ENCODE measurements at regions not wholly inside any gene's neighbourhood (a gene's known extent, or its start where the extent isn't known, plus 50 kb on each side); places are given as distances from the start of the nearest gene placed in this dataset.
"Not testable (repeated sequence)": the region's sequence is repeated elsewhere in the genome, so short reads cannot be mapped to it uniquely, and the experiment has no call there.

DNA sequence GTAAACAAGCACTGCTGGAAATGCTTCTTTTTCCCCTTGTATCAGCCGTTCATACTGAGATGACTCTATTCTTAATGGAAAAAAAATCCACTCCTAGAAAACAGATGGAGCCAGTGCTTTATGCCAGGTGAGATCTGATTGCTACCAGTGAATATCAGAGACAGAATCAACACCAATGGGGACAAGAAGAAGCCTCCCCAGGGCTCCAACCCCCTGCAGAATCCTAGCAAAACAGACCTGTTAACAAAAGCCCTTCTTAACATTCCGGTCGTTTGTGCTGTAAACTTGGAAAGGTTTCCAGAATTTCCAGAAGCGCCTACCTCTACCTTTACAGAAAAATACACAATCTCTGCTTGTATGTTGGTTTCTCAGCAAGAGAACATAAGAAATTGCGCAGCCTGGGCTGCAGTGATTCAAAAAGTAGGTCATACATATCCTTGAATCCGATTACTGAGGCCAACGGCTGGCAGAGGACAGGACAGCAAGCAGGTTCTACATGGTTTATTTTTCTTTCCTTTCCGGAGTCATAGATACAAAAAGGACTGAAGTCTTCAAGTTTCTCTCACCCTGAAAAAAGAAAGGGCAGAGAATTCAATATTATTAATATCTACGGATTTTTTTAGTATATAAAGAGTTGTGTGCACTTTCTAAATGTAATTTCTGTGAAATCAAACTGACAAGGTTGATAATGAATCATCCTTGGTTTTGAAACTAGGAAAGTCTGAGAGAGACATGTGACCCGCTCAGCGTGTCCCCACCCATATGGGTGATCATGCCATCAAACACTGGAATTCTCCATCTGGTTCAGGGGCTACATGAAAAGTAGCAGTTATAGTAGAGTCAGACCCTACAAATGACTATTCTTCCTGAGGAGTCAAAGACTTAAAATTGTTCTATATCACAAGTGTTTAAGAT, 266.7 kb upstream of the MGAT5 start:
- no peak for DNase-seq

DNA sequence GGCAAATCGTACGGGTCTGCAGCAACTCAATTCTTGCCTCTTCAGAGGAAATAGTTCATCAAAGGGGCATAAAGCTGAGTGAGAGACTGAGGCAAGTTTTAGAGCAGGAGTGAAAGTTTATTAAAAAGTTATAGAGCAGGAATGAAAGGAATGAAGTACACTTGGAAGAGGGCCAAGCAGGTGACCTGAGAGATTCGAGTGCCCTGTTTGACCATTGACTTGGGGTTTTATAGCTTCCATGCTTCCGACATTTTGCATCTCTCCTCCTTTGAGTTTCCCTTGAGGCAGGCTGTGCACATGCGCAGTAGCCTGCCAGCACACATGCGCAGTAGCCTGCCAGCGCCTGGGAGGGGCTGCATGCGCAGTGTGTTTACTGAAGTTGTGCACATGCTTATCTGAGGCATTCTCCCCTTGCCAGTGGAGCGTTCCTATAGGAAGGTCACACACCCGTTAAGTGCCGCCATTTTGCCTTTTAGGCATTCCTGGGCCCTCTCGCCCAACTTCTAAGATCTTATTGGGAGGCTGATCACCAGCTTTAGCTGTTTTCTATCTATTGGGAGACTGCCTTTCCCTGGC, 265.5 kb upstream of the MGAT5 start:
- DNase-seq: no peak

DNA sequence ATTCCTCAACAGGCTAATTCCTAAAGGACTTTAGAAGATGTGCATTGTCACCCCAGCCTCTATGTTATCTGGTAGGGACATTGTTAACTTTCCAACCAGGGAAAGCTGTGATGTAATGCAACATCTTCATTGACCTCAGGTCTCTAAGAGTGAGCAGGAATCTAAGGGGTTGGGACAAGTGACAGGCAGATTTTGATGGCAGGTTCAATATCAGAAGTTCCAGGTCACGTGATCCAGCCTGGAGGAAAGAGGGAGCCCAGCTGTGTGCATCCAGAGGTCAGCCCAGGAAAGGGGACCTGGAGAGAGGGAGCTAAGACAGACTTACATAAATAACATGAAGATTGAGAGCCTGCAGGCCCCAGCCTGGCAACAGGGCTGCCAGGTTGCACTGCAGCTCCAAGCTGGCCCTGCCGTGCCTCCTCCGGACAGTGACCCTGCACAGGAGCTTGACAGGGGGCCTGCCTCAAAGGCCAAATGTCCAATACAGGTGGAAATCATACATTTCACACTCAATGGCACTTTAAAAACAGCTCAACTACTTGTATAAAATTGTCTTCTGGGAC, 262.2 kb upstream of the MGAT5 start:
- no peak for DNase-seq

DNA sequence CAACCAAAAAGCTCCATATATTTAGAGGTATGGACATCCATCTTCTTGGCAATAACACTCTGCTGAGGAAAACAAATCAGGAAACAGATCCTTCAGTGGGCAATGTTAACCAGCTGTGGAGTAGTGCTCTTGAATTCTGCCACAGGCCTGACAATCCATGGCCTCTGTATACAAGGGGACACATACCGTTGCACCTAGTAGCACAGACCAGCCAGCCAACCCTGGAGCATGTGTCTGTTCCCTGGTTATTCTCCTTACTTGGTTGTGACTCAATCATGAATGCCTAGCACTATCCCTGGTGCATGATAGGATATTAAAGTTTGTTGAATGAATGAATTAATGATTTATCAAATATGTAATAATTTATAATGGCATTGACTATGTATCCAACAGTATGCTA, 261.4 kb upstream of the MGAT5 start:
- no peak for DNase-seq

DNA sequence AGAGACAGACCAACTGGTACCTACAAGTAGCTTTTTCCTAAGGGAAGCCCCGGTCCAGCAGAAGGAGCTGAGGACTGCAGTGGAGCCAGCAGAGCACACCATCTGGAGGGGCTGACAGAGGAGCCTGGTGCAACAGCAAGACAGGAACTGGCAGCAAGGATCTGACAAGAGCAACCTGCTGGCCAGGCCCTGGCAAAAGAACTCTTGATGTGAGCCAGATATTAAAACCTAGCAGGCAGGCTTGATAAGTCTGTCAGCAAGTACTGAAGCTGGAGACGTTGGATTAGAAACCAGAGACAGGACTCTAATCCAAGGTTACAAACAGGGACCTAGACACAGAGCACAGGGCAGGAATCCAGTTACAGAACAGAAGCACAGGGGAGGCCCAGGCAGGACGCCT, 260.7 kb upstream of the MGAT5 start:
- DNase-seq: no peak

DNA sequence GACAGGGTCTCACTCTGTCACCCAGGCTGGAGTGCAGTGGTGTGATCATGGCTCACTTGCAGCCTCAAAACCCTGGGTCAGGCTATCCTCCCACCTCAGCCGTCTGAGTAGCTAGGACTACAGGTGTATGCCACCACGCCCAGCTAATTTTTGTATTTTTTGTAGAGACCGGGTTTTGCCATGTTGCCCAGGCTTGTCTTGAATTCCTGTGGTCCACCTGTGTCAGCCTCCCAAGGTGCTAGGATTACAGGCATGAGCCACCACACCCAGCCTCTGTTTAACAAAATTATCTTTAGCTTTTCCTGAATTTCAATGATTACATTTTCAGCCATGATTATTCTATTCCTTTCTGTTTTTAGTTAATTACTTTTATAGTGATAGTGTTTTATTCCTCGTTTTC, 255.1 kb upstream of the MGAT5 start:
- DNase-seq: not testable (repeated sequence)

DNA sequence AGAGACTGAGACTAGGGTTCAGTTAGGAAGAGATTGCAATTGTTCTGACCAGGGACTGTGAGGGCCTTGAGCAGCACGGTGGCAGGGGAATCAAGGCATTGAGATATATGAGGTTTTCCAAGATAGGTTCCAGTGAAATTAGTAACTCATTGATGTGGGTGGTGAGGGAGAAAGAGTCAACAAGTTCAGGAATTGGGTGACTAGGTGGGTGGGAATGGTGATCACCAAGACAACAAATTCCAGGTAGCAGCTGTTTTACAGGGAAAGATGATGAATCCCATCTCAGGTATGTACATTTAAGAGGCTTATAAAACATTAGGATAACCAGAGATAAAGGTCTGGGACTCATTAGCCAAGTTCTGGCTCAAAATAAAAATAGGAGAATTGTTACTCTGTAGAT, 251.5 kb upstream of the MGAT5 start:
- DNase-seq: no peak

DNA sequence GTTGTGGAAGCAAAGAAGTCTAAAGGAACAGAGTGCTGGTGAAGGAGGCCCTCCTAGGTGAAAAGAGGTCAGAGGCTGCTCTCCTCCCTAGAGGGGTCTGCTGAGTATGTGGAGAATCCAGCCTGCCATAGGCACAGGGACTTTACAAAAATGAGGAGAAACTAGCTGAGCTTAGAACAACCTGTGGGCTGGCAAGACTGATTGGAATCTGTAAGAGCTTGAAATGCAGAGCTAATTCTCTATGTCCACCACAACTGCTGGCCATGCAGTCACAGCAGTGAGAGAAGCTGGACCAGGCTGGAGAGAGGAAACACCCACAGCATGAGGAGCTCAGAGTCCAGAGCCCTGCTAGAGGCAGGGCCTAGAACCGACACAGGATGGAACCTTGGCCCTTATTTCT, 251.0 kb upstream of the MGAT5 start:
- DNase-seq: no peak

DNA sequence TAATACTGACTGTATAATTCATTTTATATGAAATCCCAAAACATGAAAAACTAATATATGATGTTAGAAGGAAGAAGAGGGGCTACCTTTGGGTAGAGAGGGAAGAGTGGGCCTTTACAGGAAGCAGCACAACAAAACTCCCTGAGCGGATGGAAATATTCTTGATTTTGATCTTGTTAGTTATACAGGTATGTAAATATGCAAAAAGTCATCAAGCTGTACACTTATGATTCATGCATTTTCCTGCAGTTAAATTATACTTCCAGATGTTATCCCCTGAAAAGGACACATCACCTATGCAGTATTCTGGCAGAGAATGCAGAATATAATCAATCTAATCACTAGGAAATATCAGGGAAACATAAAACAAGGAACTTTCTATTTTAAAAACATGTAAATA, 249.4 kb upstream of the MGAT5 start:
- no peak for DNase-seq

DNA sequence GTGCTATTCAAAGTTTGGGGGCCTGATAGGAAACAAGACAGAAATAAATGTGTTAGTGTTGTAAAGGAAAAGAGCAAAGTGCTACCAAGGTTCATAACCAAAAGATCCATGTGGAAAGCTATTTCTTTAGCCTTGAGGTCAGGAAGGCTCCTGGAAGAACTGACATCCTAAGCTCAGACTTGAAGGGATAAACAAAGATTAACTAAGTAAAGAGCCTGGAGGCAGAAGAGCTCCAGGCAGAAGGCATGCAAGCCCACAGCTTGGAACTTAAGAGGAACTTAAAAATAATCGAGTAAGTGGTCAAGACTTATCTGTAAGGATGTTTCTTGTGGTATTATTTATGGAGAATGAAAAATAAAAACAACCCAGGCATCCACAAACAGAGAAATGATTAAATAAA, 245.0 kb upstream of the MGAT5 start:
- DNase-seq: no peak

DNA sequence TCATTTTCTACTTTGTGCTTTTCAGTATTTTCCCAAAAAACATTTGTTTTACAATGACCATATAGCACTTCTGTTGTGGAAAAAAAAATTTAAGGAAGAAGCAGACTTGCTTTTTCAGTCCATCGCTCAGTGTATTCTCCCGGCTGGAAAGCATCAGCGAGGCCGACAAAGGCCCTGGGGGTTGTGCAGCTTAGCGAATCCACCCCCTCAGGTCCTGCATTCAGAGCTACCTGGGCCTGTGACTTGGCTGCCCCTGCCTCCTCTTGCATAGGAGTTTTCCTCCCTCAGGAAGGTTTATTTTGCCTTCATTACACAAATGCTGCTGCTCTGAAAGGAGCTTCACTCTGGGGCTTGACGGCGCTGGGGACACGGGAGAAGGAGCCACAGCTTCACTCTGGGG, 244.4 kb upstream of the MGAT5 start:
- no peak for DNase-seq

DNA sequence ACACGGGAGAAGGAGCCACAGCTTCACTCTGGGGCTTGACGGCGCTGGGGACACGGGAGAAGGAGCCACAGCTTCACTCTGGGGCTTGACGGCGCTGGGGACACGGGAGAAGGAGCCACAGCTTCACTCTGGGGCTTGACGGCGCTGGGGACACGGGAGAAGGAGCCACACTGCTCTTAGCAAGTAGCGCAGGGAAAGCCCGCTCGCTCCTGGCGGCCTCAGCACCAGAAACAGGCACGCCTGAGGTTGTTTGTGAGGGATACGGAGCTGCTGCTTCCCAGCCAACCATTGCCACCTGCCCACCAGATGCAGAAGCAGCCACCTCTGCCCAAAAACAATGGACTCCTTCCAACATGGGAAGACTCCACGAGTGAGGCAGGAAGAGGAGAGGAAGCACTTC, 244.0 kb upstream of the MGAT5 start:
- not testable (repeated sequence) for DNase-seq

DNA sequence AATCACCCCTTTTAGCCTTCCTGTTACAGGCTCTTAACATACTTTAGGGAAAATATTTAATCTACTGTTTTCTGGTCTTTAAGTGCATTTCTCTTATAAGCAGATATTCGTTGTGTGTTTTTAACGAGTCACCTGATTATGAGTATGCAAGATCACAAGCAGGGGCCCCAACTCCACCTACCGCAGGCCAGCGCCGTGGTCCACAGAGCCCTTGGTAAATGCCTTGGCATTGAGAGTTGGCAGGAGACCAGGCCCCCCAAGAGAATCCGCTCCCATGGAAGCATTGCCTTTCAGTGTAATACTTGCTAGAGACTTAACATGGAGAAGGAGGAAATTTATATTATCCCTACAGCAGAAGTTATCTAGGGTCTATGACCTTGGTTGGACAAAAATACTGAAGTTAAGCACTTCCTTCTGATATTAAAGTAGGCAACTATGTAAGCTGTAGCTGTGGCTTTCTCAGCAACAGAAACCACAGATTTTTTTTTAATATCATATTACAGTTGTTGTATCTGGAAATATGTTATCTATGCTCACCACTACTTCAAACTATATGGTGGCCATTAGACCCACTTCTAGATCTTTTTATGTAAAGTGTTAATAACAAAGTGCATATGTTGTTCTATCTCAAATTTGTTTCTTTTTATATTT, 241.8 kb upstream of the MGAT5 start:
- no peak for DNase-seq

DNA sequence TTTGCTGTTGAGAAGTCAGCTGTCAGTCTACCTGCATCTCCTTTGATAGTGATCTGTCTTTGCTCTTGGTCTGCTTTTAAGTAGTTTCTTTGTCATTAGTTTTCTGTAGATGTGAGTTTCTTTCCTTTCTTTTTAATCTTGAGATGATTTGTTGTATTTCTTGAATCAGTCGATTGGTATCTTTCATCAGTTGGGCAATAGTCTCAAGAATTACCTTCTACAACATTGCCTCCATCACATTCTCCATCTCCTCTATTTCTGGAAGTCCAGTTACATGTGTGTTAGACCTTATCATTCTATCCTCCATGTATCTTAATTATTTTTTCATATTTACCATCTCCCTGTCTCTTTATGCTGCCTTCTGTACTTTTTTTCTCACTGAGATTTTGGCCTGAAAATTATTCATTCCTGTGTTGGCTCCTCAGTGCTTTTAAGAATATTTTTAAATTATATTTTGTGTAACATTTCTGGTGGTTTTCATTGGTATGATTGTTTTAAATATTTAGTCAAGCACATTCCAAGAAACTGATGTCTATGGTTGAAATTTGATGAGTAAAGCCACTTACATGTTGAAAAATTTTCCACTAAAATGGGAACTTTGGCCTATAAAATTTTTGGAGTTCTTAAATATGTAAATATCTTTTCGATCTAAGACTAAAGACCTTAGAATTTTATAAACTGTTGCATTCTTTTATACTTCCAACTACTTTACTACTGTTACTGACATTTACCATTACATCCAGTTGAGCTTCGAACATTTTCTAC, 239.5 kb upstream of the MGAT5 start:
- DNase-seq: no peak

DNA sequence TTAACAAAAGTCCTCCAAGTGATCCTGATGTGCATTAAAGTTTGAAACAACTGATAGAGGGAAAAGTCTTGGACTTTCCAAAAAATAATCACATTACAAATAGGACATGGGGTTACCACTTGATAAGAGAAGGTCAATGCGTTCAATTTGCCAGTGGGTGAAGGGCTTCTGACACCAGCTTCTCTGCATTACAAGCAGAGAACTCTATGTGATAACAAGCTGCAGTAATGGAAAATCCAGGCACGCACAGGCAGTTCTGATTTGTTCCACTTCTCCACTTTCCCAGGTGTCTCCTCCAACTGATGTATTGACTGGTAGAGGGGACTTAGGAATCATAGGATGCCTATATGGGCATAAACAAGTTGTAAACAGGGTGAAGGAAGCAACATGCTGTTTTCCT, 234.0 kb upstream of the MGAT5 start:
- DNase-seq: no peak

DNA sequence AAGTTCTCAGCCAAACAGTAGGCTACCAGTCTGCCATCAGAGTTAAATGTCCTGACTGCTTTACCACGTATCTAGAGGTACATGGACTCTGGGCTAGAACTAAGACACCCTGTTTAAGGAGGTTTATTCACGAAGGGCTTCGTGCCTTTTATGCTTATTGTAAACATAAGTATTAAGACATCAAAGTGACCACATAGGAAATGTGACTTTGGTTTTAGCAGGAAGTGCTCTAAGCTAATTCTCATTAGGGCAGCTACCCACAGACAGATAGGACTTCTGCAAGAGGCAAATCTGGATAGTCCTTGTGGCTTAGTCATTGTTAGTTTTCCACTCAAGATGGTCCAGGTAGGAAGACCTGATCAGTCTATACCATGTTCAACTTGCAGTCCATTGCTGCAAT, 233.3 kb upstream of the MGAT5 start:
- DNase-seq: no peak

DNA sequence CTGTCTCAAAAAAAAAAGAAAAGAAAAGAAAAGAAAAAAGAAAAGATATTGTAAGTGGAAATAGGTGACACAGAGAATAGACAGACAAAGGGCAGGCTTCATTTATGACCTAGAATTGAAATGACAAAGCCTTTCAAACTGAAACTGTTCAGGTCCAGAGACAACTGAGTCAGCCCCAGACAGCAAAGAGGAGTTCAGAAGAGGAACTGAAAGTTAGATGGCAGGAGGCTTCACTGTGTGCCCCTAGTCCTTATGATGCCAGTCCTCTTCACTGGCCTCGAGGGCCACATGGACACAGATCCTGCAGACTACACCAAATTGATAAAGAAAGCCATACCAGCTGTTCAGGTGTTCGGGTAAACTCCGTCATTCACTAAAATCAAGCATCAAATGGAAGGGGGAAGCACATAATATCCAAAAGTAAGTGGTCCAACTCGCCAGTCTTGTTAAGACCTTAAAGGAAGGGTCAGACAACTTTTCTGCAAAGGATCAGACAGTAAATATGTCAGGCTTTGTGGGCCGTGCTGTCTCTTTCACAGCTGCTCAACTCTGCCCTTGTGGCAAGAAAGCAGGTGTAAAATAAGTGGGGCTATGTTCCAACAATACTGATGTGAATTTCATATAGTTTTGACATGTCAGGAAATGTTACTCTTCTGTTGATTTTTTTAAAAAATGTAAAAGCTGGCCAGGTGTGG, 231.9 kb upstream of the MGAT5 start:
- no peak for DNase-seq

DNA sequence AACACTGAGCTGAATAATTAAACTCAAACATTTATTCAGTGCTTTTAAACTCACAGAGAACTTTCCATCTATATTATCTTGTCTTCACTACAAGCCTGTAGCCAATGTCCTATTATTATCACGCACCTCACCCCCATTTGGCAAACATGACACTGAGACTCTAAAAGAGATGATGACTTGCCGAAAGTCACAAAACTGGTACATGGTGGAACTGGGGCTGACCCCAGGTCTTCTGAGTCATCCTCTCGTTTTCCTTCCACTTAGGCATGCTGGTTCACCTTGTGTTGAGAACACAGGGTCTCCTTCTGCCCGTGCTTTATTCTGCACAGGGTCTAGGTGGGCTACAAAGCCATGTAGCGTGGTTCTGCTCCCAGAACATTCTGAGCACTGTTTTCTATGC, 230.0 kb upstream of the MGAT5 start:
- DNase-seq: no peak

DNA sequence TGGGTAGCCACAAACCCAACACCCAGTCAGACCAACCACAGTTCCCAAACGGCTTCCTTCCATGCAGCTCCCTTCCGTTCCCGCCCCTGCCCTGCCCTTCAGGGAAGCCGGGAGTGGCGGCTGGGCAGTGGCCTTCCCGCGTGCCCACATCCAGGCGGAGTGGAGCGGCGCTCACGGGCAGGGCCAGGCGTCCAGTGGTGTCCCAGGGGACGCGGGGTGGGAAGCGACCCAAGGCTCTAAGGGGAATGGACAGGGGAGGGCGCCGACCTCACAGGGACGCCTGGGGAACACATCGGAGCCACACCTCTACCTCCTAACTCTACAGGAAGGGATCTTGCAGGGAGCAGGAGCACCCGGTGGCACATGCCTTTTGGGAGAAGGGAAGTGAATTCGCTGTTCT, 225.9 kb upstream of the MGAT5 start:
- no peak for DNase-seq

DNA sequence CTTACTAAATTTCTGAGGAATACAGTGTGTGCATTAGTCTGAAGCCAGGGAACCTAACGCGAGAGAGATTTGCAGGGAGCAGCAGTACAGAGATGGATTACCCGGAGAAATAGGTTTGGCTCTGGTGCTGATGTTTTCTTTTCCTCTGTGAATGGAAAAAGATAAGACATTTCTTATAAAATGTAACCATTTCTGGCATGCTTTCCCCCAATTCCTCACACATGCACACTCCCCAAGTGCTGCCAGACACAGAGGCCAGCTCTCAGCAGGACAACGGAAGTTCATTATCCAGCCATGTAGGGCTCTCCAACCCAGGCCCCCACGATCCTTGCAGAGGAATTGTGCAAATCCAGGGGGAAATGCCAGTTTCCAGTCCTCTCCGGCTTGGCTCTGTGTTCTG, 224.5 kb upstream of the MGAT5 start:
- DNase-seq: no peak

DNA sequence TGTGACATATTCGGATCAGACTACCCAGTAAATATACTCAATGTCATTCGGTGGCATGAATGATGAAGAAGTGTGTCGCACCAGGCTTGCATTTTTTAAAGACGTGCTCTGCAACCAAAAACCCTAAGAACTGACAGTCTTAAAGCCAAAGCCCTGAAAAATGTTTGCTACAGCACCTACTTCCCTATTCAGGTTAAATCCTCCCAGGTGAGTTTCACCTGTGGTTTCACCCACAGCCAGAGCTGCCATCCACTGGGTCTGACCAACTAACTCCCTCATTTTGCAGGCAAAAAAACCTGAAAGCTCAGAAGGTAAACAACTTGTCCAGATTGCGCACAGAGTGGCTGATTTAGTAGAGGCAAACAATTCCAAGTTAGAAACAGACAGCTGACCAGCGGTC, 222.3 kb upstream of the MGAT5 start:
- DNase-seq: no peak

DNA sequence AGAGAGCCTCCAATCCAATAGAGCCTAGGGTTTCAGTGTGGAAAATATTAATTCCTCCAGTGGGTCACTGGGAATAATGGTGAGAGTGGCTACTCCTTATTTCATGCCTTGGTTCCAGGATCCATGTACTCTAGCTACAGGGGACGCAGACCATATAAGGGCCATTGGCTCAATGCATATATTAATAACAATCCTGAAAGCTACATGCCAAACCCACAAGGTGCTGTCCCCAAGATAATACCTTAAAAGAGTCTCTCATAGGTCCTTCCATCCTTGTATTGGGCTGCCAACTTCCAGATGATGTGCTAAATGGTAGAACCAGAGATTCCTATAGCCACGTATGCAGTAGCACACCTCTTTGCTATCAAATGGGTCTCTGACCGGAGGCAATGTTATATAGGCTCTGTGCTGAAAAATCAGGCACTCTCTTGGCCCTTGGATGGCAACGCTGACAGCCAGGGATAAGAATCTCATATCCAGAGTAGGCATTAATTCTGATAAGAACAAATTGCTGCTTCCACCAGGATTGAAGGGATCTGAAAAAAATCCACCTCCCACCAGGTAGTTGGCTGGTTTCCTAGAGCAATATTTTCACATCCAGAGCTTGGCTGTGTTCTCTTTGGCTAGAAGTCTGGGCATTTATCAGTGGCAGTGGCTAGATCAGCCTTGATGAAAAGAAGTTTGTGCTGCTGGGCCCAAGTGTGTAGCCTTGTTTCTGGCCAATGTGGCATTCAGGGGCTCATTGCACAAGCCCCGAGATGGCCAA, 218.1 kb upstream of the MGAT5 start:
- no peak for DNase-seq
